Ecto neural progenitor cell (in vitro differentiated cells): ENCODE measurements at regions not wholly inside any gene's neighbourhood (a gene's known extent, or its start where the extent isn't known, plus 50 kb on each side); places are given as distances from the start of the nearest gene placed in this dataset.
"Not testable (repeated sequence)": the region's sequence is repeated elsewhere in the genome, so short reads cannot be mapped to it uniquely, and the experiment has no call there.

Experiments
- DNase-seq: peaks from one replicate; pipeline ENCODE4 v3.0.0-alpha.2; 2018; ENCODE audit warnings: low spot score

DNA sequence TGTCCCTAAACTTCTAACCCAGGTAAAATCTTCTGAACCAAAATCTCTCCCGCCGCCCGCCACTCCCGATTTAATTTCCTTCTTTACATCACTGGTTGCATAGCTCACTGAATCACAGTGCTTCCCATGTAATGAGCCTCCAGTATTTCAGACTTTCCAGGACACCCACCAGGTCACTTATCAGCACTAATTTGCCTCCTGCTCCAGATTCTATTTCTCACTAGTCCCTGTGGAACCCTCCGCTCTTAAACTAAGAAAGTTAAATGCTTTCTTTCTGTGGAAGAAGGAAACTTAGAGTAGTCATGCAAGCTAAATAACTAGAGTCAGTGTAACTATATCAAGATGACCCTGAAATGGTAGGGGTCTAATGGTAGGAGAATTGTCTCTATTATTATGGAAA, 106.6 kb upstream of the OPCML start:
- DNase-seq = no peak

DNA sequence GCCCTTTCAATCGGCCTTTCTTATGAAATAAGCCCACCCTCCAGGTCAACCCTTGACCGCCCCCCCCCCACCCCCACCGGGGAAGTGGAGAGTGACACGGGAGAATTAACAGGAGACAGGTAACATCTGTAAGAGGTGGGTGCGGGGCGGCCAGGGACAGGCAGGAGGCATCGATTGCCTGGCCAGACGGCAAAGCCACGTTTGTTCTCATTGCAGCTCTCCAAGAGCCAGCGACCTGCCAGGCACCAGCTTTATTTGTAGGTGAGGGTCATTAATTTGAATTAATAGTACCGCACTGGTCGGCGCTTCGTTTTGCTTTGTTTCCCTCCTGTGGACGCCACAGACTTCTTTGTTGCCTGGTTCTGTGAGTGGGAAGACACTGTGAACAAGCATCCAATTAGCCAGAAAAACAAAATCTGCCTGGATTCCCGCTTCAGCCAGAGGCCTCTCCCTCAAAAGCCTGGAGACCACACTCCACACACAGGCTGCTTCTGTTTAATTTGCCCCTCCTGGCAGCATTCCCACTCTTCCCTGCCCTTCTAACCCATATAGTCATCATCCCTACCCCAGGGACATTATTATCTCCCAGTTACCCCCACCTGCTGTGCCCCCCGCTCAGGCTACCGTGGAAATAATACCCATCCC, 104.5 kb upstream of the OPCML start:
- no peak for DNase-seq

DNA sequence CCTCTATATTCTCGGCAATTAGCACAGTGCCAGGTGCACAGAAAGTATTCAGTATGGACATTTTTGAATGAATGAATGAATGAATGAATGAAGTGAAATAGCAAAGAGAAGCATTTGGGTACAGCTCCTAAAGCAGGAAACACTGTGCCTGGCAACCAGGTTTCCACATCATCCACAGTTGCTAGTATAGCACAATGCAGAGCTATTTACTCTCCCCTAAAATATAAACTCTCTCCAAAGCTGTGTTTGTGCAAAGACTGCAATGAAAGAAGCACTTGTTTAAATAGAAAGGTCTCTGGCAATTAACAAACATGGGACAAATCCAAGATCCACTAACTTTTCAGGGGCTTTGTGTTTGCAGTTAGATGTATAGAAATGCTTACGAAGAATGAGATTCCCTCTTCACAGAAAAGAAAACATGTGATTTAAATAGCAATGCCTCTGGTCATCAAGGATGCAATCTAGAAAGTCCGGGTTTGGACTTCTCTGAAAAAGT, 103.0 kb upstream of the OPCML start:
- DNase-seq = no peak

DNA sequence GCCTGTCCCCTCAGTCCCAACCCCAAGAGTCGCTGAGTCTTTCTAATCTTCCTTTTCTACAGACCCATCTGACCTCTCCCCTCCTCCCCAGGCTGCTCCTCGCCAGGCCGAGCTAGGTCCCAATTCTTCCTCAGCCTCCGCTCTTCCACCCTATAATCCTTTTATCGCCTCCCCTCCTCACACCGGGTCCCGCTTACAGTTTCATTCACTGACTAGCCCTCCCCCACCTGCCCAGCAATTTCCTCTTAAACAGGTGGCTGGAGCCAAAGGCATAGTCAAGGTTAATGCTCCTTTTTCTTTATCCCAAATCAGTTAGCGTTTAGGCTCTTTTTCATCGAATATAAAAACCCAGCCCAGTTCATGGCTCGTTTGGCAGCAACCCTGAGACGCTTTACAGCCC, 96.1 kb upstream of the OPCML start:
- DNase-seq = not testable (repeated sequence)

DNA sequence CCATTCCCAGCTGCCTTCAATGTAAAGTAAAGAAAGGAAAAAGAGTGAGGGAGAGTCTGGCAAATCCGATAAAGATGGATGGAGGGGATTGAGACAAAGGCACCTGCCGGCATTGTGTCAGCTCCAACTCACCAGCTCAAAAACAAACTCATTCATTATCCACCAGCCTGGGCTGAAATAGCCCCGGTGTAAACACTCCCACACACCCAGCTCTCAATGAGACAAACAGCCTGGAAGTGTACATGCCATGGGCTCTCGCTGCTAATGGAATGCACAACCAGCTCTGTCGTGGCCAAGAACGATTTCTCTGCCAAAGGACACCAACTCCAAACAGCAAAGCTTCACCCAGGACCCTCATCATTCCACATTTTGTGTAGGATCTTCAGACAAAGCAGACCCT, 89.3 kb upstream of the OPCML start:
- DNase-seq = no peak

DNA sequence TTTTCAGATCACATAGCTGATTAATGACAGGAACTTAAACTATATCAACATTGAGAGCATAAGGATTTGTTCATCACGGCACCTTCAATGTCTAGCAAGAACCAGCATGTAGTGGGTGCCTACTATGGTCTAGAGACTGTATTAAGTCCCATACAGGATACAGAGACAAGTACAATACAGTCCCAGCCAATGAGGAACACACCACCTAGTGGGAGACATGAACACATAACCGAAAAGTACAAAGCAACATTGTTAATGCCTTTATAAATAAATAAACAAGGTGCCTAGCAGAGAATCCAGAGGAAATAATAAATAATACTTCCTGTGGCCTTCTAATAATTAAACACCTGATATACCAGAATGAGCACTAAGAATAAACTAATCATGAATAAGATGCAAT, 87.7 kb upstream of the OPCML start:
- DNase-seq = no peak

DNA sequence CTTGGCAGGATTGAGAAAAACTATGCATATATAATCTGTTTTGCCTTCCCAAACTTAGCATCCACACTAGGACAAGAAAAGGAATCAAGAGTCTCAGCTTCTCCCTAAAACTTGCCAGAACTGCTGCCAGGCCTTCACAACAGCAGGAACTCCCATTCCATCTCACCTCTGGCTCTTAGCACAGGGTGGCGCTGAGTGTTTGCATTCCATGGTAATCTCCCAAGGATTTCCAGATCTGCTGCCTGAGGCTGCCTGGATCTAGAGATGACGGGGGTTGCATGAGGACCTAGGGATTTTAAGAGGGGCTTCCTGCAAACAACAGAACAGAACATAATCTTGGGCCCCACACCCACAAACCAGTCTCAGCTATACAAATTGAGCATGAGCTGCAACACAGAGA, 87.1 kb upstream of the OPCML start:
- no peak for DNase-seq

DNA sequence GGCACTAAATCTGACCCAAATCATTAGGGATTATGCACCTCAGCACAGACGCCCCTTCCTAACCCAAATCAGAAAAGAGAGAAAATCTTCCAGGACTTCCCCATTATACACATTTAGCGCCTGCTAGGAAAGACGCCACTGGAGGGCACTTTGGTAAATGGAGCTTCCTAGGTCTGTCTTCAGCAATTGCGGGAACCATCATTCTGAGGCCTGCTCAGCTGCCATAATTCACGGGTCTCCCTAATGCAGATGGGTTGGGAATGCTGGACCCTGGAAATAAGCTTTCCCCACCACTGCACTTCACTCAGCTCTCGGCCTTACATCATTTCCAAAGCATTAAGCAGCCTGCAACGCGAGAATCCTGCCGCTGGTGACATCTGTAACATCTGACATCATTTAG, 86.2 kb upstream of the OPCML start:
- DNase-seq = no peak

DNA sequence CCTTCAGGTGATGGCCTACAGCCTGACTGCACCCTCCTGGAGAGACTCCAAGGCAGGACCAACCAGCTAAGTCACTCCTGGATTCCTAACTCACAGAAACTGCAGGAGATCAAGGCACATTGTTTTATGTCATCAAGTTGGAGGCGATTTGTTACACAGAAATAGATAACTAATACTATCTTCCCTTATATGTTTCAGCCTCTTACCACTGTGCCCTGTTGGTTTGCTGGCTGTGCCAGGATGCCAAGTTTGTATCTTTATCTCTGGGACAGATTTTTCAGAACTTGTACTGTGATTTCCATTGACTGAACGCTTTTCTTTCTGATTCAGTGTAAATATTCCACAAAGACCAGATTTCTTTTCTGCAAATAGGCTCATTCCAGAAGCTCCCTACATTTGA, 76.2 kb upstream of the OPCML start:
- DNase-seq = no peak

DNA sequence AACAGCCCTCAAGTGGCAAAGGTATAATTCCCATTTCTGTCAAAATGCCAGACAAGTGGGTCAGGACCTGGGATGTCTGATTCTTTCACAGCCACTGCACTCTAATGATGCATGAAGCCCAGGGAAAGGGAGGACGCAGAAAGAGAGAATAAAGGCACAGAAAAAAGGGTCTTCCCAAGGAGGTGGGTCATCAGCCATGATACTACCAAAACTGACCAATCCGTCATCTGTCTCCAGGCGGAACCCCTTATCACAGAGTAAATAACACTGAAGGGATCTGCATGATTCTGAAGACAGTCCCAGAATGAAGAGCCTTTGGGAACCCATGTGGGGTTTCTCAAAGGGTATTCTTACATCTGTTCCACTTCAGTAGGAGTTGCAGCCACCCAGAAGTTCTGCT, 73.8 kb upstream of the OPCML start:
- DNase-seq = no peak

DNA sequence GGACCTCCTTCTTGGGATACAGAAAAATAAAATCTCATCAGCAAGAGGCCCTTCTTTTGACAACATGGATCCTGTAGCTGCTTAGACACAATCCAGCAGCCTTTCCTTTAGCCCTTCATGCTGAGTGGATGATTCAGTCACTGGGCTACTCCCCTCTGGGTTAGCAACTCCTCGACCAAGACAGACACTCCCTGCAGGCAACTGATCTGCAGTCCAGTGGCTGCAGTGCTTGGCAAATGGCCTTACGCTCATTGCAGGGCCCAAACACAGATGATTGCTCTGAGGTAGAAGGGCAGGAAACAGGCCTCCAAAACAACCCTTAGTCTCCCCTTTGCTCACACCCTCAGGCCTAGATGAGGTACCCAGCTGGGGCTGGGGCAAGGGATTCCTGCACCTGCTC, 73.2 kb upstream of the OPCML start:
- DNase-seq = no peak

DNA sequence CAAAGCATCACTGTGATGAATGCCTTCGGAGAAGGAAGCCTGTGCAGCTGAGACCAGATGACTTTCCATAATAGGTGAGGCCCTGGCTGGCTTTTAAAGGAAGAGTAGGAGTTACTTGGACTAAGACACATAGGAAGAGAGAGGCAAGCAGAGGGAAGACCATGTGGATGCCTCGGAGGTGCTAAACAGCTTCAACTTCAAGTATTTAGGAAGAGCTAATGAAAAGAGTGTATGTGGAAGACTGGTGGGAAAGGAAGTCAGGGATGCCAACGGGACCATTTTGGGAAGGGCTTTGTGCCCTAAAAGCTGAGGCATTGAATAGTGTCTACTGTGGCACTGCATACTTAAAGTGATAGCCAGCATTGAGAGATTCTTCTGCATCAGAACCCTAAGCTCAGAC, 69.3 kb upstream of the OPCML start:
- no peak for DNase-seq

DNA sequence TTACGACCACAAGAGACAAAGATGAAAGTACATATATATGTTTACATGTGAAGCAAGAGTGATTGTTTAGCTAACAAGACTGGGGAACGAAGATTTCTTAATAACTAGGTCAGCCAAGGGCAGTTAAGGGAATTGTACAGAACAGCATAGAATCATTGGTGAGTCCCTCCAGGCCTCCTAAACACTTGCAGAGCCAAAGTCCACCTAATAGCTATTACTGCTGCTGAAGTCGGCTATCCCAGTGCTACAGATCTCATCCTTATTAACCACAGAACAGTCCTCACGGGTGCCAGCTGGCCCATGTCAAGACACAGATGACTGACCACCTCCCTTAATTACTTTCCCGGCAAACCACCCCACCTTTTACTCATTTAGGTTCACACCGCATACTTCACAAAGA, 68.5 kb upstream of the OPCML start:
- no peak for DNase-seq

DNA sequence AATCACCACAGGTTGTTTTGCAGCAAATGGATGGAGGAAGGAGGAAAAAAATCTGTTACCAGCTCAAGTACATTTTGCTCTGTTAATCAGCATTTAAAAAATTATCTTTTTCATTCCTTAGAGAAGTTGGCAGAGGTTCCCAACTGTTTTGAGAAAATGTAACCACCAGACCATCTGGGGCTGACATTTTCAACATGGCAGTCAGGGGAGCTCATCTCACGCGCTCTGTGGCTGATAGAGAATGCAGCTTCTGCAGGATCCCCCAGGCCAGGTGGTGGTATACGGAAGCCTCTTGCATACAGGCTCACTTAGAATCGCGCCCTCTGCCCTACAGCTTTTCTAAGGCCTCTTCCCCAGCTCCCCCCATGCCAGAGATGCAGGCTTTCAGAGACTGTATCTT, 68.0 kb upstream of the OPCML start:
- DNase-seq = no peak

DNA sequence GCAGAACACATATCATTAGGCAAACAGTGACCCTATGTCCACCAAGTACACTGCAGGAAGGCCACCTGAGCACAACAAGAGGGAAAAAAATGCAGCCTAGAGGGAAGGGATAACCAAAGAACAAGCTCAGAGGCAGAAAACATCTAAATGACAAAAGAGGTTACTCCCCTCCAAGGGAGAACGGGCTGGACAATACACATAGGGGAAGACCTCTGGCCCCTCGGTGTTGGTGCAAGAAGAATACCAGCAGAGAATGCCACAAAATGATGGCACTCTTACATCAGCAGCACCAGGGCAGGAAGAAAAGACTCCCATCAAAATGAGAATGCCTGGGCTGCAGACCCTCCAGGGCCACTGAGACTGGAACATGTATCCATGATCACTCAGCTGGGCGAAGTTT, 66.6 kb upstream of the OPCML start:
- no peak for DNase-seq

DNA sequence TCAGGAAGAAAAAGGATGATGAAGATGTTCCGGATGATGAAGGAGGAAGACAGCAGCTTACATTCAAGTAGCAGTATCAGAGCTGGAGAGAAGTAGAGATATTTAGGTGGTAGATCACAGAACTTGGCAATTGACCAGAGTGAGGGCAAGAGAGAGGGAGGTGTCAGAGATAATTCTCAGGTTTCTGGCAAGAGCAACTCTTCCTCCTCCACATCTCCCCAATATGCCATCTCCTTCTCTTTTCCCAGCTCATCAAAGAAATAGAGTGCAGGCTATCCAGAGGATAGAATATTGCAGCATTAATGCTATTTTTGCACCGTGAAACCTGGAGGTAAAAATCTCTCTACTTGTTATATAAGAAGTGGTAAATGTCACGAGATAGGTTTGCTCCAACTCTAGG, 64.9 kb upstream of the OPCML start:
- DNase-seq = no peak

DNA sequence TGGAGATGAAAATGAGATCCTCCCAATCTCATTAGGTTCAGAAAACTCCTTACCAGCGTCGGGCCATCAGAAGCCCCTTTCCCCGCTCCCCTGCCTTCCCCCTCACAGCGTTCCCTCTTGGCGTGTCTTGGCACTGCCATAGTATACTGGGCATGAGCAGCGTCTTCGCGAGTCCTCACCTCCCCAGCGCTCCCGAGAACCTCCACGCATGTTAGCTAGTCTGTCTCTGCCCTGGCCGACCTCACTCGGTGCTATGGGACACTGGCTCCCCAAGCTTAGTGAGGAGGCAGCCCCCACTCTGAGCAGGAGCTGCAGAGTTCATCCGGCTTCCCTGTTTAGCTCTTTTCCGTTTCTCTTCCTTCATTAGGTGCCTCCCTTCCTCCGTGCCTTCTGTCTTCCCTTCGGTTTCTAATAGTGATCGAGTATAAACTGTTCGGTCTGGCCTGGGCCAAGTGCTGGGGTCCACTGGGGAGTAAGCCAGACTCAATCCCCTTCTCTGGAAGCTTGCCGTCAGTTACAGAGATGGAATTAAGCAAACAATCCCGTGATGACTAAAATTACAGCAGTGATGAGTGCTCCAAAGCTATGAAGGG, 63.8 kb upstream of the OPCML start:
- DNase-seq = no peak

DNA sequence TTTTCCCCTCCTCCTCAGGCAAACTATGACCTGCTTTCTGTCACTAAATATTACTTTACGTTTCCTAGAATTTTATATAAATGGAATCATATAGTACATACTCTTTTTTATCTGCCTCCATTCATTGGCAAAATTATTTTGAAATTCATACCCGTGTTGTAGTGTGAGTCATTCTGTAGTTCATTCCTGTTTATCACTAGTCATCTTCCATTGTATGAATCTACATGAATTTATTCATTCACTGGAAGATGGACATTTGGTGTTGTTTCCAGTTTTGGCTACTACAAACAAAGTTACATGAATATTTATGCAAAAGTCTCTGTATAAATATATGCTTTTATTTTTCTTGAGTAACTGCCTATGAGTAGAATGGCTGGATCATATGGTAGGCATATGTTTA, 60.7 kb upstream of the OPCML start:
- no peak for DNase-seq

DNA sequence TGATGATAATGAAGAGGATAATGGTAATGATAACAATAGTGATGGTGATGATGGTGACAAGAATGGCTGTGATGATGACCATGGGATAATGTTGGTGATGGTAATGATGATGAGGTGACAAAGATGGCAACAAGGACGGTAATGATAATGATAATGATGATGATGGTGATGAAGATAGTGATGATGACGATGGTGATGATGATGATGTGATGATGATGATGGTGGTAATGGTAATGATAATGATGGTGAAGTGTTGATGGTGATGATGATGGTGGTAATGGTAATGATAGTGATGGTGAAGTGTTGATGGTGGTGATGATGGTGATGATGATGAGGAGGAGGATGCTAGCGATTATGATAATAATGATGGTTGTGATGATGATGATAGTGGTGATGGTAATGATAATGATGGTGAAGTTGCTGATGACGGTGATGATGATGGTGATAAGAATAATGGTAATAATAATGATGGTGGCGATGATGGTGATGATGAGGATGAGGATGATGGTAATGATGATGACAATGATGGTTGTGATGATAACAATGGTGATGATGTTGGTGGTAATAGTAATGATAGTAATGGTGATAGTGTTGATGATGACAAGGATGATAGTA, 54.7 kb upstream of the OPCML start:
- DNase-seq = no peak

DNA sequence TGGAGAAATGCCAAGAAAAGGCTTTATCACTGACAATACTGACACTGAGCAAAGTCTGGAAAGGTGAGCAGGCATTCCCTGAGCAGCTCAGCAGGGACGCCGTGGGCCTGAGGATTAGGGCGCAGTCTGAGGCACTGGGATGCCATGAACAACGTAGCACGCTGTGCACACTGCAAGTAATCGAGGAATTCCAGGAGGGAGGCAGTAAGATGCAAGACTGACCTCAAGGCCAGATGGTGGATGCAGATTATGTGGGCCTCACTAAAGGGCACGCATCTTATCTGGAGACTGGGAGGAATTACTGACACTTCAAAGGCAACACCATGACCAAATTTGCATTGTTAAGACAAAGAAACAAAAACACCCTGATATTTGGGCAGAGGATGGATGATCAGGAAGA, 50.4 kb upstream of the OPCML start:
- DNase-seq = no peak

DNA sequence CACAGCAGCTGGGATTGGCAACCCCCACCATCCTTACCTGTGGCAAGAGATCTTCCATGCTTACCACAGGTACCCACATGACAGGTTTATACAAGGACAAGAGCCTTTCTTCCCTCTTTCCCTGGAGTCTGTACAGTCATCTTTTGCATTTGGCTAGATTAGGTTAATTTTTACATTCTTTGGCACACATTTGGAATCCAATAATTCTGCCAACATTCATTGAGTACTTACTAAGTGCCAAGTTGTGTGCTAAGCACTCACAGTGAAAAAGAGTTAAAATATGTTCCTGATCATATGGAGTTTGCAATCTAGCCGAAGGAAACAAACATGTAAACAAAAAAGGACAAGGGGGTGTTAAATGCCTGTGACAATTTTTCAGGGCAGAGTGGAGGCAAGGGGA, 50.0 kb upstream of the OPCML start:
- DNase-seq = no peak
